Endodermal cell (in vitro differentiated cells): ENCODE measurements at regions not wholly inside any gene's neighbourhood (a gene's known extent, or its start where the extent isn't known, plus 50 kb on each side); places are given as distances from the start of the nearest gene placed in this dataset.

Experiments used
- DNase-seq: peaks from one replicate; pipeline ENCODE4 v3.0.0-alpha.2; 2017
- H3K27ac ChIP-seq: 2 replicates; pipeline ENCODE4 v1.5.1; 2013; ENCODE audit warnings: mild to moderate bottlenecking, low read depth, low read length, moderate library complexity
- H3K27me3 ChIP-seq: 2 replicates; pipeline ENCODE4 v1.6.1; 2013; ENCODE audit warnings: mild to moderate bottlenecking, low read length, moderate library complexity; ENCODE audit not compliant: insufficient read depth, control insufficient read depth, poor library complexity, severe bottlenecking
- H3K36me3 ChIP-seq: 2 replicates; pipeline ENCODE4 v1.7.0; 2013; ENCODE audit warnings: mild to moderate bottlenecking, low read length, moderate library complexity; ENCODE audit not compliant: control insufficient read depth, insufficient read depth
- H3K4me1 ChIP-seq: one replicate; pipeline ENCODE4 v1.7.0; 2013; ENCODE audit warnings: low read length; ENCODE audit not compliant: control insufficient read depth, insufficient read depth
- H3K4me3 ChIP-seq: 2 replicates; pipeline ENCODE4 v1.5.1; 2013; ENCODE audit warnings: mild to moderate bottlenecking, low read length, moderate library complexity
- H3K9ac ChIP-seq: 2 replicates; pipeline ENCODE4 v1.6.1; 2013; ENCODE audit warnings: mild to moderate bottlenecking, low read length, moderate library complexity; ENCODE audit not compliant: poor library complexity, severe bottlenecking; ENCODE audit errors: extremely low read depth
- H3K9me3 ChIP-seq: 2 replicates; pipeline ENCODE4 v1.6.1; 2013; ENCODE audit warnings: mild to moderate bottlenecking, low read length, moderate library complexity; ENCODE audit not compliant: control insufficient read depth
- H3K27ac Mint-ChIP-seq: 2 replicates; pipeline ENCODE4 v1.8.0; 2020; ENCODE audit warnings: mixed read lengths
- H3K27me3 Mint-ChIP-seq: 2 replicates; pipeline ENCODE4 v1.8.0; 2021; ENCODE audit warnings: mild to moderate bottlenecking, mixed read lengths; ENCODE audit not compliant: insufficient read depth
- H3K36me3 Mint-ChIP-seq: 2 replicates; pipeline ENCODE4 v1.8.0; 2020; ENCODE audit warnings: low read depth, mixed read lengths
- H3K4me1 Mint-ChIP-seq: 2 replicates; pipeline ENCODE4 v1.8.0; 2020; ENCODE audit warnings: mixed read lengths
- H3K4me3 Mint-ChIP-seq: 2 replicates; pipeline ENCODE4 v1.8.0; 2020; ENCODE audit warnings: mild to moderate bottlenecking, moderate library complexity, mixed read lengths
- H3K9me3 Mint-ChIP-seq: 2 replicates; pipeline ENCODE4 v1.8.0; 2020; ENCODE audit warnings: mild to moderate bottlenecking, mixed read lengths
- CTCF ChIP-seq: fragments of 200-600 bp; sonication (generic); conservative IDR thresholded peaks from 2 replicates; pipeline ENCODE4 v1.5.0; 2021; ENCODE audit warnings: antibody characterized with exemption, mild to moderate bottlenecking
- WGBS, 2 experiments: methylation state at CpG; one replicate each; pipeline versions ENCODE4 v1.1.5 to v1.1.7; 2013; ENCODE audit warnings: missing lambda C conversion rate in 2 of 2, mixed read lengths in 1 of 2; ENCODE audit not compliant: insufficient coverage in 1 of 2, insufficient read length in 1 of 2; 5-methylcytosine and 5-hydroxymethylcytosine counted together

GRCh38 chr5:171542525-171543140 is 123.2 kb downstream of the FGF18 start:
- Histone ChIP-seq H3K27me3 (no peaks in the 10 kb centered on the region), H3K4me1 (no peaks in the 10 kb centered on the region), H3K27ac (no peak overlapping the region), H3K4me3 (no peak overlapping the region), H3K9me3 (no peaks in the 10 kb centered on the region), H3K36me3 (no peaks in the 10 kb centered on the region), H3K9ac (no peak overlapping the region)
- TF ChIP-seq CTCF = no peak
- Mint-ChIP-seq H3K4me1 (no peaks in the 10 kb centered on the region), H3K4me3 (no peak overlapping the region), H3K36me3 (no peaks in the 10 kb centered on the region), H3K9me3 (no peaks in the 10 kb centered on the region), H3K27me3 (peaks cover 2% of the 10 kb centered on the region), H3K27ac (no peak overlapping the region)
- whole genome bisulfite sequencing, 2 experiments = 91 to 93% methylated on average over 11 to 15 of the region's 15 CpGs
- DNase-seq = no peak

- 89 to 94% methylated on average over 11 to 13 of the region's 13 CpGs for WGBS, 2 experiments
- no peaks in the 10 kb centered on the region for H3K36me3 ChIP-seq
- H3K27ac ChIP-seq = no peak overlapping the region
- Mint-ChIP-seq H3K9me3 (no peaks in the 10 kb centered on the region), H3K36me3 (no peaks in the 10 kb centered on the region), H3K4me3 (no peak overlapping the region), H3K27me3 (peaks cover 2% of the 10 kb centered on the region), H3K4me1 (no peaks in the 10 kb centered on the region), H3K27ac (no peak overlapping the region)
- no peaks in the 10 kb centered on the region for H3K4me1 ChIP-seq
- no peak for TF ChIP-seq CTCF
- no peak overlapping the region for H3K9ac ChIP-seq
- no peaks in the 10 kb centered on the region for H3K9me3 ChIP-seq
- no peaks in the 10 kb centered on the region for H3K27me3 ChIP-seq
- no peak for DNase-seq
- no peak overlapping the region for H3K4me3 ChIP-seq
Measured at GRCh38 chr5:171543148-171543815, 123.8 kb downstream of the FGF18 start.

GRCh38 chr5:171544913-171545765 is 125.7 kb downstream of the FGF18 start:
- Mint-ChIP-seq H3K9me3 (no peaks in the 10 kb centered on the region), H3K4me1 (no peaks in the 10 kb centered on the region), H3K4me3 (no peak overlapping the region), H3K27me3 (peaks cover 2% of the 10 kb centered on the region), H3K36me3 (no peaks in the 10 kb centered on the region), H3K27ac (no peak overlapping the region)
- no peak overlapping the region for H3K27ac ChIP-seq
- no peak overlapping the region for H3K9ac ChIP-seq
- H3K27me3 ChIP-seq = no peaks in the 10 kb centered on the region
- 89 to 94% methylated on average over 6 to 17 of the region's 17 CpGs for WGBS, 2 experiments
- no peak overlapping the region for H3K4me3 ChIP-seq
- no peak for TF ChIP-seq CTCF
- H3K9me3 ChIP-seq = no peaks in the 10 kb centered on the region
- no peaks in the 10 kb centered on the region for H3K36me3 ChIP-seq
- no peak for DNase-seq
- H3K4me1 ChIP-seq = no peaks in the 10 kb centered on the region
